Stimulated activated naive CD8-positive, alpha-beta T cell treated with anti-CD3 and anti-CD28 coated beads, Interleukin-15, amount 100 ng/mL, for 72 hours (primary cell): ENCODE measurements at regions not wholly inside any gene's neighbourhood (a gene's known extent, or its start where the extent isn't known, plus 50 kb on each side); places are given as distances from the start of the nearest gene placed in this dataset.

ENCODE experiments used
- ATAC-seq: fragments of 150-1000 bp; cut with Tn5 transposase; 2 replicates; pipeline ENCODE4 v1.10.0; 2021; ENCODE audit warnings: mild to moderate bottlenecking, moderate library complexity
- DNase-seq, 2 donors: peaks; one replicate each; pipeline ENCODE4 v3.0.0; 2021 to 2022
- H3K27ac Mint-ChIP-seq, 2 donors: one replicate each; pipeline ENCODE4 v1.8.0; 2022; ENCODE audit warnings: mild to moderate bottlenecking in 2 of 2, mixed read lengths in 2 of 2, moderate library complexity in 2 of 2
- H3K27me3 Mint-ChIP-seq: one replicate; pipeline ENCODE4 v1.8.0; 2022; ENCODE audit warnings: mixed read lengths
- H3K4me1 Mint-ChIP-seq: one replicate; pipeline ENCODE4 v1.8.0; 2022; ENCODE audit warnings: mild to moderate bottlenecking, mixed read lengths
- H3K4me3 Mint-ChIP-seq, 2 donors: one replicate each; pipeline ENCODE4 v1.8.0; 2022; ENCODE audit warnings: mild to moderate bottlenecking in 2 of 2, mixed read lengths in 2 of 2, moderate library complexity in 1 of 2
- H3K9me3 Mint-ChIP-seq, 2 donors: one replicate each; pipeline ENCODE4 v1.8.0; 2022; ENCODE audit warnings: mixed read lengths in 2 of 2

DNA sequence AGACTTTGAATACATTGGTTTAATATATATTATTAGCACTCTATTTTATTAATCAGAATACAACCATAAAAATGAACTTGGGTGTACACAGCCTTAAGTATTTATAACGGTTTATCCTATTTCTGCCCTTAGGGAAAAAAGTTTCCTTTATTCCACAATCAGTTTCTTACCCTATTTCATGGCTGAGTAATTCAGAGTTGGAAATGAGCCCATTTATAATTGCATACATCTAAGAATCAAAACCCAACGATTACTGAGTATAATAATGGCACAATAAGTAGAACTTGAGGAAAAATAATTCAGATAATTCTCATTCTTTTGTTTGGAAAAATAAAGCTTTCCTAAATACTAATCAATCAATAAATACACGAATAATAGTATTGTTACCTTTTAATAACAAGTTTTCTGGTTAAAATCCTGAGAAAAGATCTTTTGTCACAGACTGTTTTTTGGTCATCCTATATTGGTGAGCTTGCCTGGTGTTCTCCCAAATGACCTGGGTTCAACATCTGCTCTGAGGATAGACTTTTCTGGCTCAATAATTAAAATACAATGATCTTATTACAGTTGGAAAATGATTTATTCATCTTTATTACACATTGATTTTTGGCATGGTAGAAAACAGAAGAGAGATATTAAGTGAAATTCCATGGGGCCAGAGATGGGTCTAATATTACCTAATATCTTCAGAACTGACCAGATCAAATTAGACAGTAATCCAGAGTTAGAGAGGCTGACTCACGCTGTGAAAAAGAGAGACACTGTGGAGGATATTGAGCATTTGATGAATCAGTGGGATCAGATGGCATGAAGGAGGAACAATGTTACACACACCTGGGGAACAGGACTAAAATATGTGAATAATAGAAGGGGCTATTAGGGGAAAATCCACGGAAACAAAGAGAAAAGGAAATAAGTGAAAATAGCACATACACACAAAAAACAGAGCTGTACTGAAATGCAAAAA lies 162.1 kb upstream of the TBX18 start:
- H3K27me3 Mint-ChIP-seq, result no peaks in the 10 kb centered on the region
- H3K4me1 Mint-ChIP-seq, result no peaks in the 10 kb centered on the region
- DNase-seq (no peak), ATAC-seq (no peak)
- H3K4me3 Mint-ChIP-seq, result no peak overlapping the region
- no peak overlapping the region for H3K27ac Mint-ChIP-seq
- H3K9me3 Mint-ChIP-seq, result no peaks in the 10 kb centered on the region

GRCh38 chr6:84921891-84922290 lies 157.5 kb upstream of the TBX18 start:
- ATAC-seq (no peak), DNase-seq (no peak)
- H3K9me3 Mint-ChIP-seq, result no peaks in the 10 kb centered on the region
- H3K27me3 Mint-ChIP-seq, result no peaks in the 10 kb centered on the region
- H3K4me1 Mint-ChIP-seq, result no peaks in the 10 kb centered on the region
- H3K27ac Mint-ChIP-seq, result no peak overlapping the region
- no peak overlapping the region for H3K4me3 Mint-ChIP-seq

DNA sequence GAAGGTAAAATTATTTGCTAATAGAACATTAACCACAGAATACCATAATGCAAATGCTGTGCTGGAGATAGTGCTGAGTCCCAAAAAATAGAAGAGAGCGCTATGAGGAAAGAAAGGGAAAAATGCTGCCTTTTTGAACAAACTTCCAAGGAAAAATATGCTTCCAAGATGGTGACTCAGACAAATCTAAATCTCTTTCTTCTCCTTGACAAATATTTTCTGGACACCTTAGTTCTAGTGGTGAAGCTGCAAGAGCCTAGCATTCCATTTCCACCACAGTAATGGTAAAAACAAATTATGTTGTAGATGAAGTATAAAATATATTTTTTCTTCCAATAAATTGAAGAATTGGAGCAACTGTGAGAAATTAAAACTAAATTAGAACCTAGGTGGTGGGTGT lies 155.6 kb upstream of the TBX18 start:
- no peaks in the 10 kb centered on the region for H3K4me1 Mint-ChIP-seq
- no peak for DNase-seq

DNA sequence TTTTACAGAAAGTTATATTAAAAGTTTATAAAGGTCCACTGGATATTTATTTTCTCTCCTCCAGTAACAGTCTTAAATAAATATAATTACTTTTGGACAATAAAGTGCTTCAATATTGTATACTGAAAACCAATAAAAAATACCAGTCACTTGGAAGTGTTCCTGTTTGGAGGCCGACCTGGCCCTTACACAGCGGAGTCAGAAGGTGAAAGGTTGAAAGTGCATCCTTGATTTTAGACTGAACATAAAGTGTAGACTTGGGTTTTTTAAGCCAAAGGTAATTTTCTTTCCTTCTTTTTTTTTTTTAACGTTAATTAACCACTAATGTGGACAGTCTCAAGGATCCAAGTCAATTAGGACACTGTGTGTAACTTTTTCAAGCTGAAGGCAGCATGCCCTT lies 152.3 kb upstream of the TBX18 start:
- no peak for ATAC-seq
- no peaks in the 10 kb centered on the region for H3K27me3 Mint-ChIP-seq
- DNase-seq, result no peak
- H3K4me1 Mint-ChIP-seq, result no peaks in the 10 kb centered on the region
- H3K27ac Mint-ChIP-seq, result no peak overlapping the region
- H3K9me3 Mint-ChIP-seq, result peaks cover 0 to 4% of the 10 kb centered on the region in 2 donors
- H3K4me3 Mint-ChIP-seq, result no peak overlapping the region

More for the DNA sequence above, 155.6 kb upstream of the TBX18 start:
- no peaks in the 10 kb centered on the region for H3K9me3 Mint-ChIP-seq
- H3K27ac Mint-ChIP-seq, result no peak overlapping the region
- ATAC-seq, result no peak
- no peak overlapping the region for H3K4me3 Mint-ChIP-seq
- no peaks in the 10 kb centered on the region for H3K27me3 Mint-ChIP-seq

- ATAC-seq (no peak), DNase-seq (no peak)
- peaks cover 0 to 4% of the 10 kb centered on the region in 2 donors for H3K9me3 Mint-ChIP-seq
- H3K4me3 Mint-ChIP-seq, result no peak overlapping the region
- H3K4me1 Mint-ChIP-seq, result no peaks in the 10 kb centered on the region
- no peaks in the 10 kb centered on the region for H3K27me3 Mint-ChIP-seq
- H3K27ac Mint-ChIP-seq, result no peak overlapping the region
These were observed 148.3 kb upstream of the TBX18 start for GRCh38 chr6:84912472-84913322.

- DNase-seq, result no peak
- Mint-ChIP-seq H3K4me1 (no peaks in the 10 kb centered on the region), H3K27ac (no peak overlapping the region), H3K9me3 (peaks cover 0 to 4% of the 10 kb centered on the region in 2 donors), H3K4me3 (no peak overlapping the region), H3K27me3 (no peaks in the 10 kb centered on the region)
- ATAC-seq, result no peak
These were observed 146.7 kb upstream of the TBX18 start for GRCh38 chr6:84910906-84911607.

DNA sequence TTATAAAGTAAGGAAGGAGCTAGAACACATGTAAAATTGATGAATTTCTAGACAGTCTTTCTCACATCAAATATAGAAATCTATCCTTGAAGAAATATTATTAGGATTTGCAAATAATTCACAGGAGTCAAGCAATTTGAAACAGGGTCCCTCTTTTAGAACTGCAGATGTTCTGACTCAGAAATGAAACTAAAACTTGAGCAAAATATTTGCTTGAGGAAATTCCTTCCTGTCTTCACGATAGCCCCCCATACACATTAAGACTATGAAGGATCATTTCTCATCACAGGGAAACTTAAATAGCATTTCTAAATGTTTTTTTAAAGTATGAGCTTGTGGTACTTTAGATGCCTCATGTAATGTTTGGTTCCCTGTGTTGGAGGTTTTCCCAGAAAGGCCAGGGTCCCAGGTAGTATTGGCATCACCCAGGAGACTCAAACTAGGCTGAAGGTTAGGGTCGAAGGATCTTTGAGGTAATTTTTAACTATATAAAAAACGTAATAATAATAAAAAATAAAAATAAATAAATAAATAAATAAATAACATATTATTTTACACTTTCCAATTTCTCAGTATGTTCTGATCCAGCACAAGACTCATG lies 144.0 kb upstream of the TBX18 start:
- ATAC-seq (no peak), DNase-seq (no peak)
- Mint-ChIP-seq H3K9me3 (peaks cover 0 to 4% of the 10 kb centered on the region in 2 donors), H3K27ac (no peak overlapping the region), H3K4me3 (no peak overlapping the region), H3K4me1 (no peaks in the 10 kb centered on the region), H3K27me3 (no peaks in the 10 kb centered on the region)

DNA sequence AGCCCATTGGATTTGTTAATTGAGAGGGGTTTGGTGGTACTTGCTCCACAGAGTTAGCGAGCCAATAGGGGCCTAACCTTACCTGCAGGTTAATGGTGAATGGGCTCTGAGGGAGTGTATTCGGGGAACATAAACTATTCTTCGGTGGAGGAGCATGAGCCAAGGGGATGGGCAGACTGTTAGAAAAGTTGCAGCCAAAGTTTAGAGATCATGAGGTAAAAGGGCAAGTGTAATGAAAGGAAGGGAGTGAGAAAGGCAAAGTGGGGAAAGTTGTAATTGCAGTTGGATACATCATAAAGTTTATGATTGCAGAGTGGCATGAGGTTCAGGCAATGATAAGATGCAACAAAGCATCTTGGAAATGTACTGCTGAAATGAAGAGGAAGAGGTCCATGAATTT lies 142.1 kb upstream of the TBX18 start:
- Mint-ChIP-seq H3K27me3 (no peaks in the 10 kb centered on the region), H3K9me3 (no peaks in the 10 kb centered on the region), H3K4me1 (no peaks in the 10 kb centered on the region), H3K4me3 (no peak overlapping the region), H3K27ac (no peak overlapping the region)
- ATAC-seq (no peak), DNase-seq (no peak)

- Mint-ChIP-seq H3K9me3 (no peaks in the 10 kb centered on the region), H3K27me3 (no peaks in the 10 kb centered on the region), H3K4me1 (no peaks in the 10 kb centered on the region), H3K4me3 (no peak overlapping the region), H3K27ac (no peak overlapping the region)
- ATAC-seq (no peak), DNase-seq (no peak)
These were observed 141.4 kb upstream of the TBX18 start for GRCh38 chr6:84905823-84906222.

- Mint-ChIP-seq H3K4me1 (no peaks in the 10 kb centered on the region), H3K9me3 (no peaks in the 10 kb centered on the region), H3K27me3 (no peaks in the 10 kb centered on the region), H3K27ac (no peak overlapping the region), H3K4me3 (no peak overlapping the region)
- DNase-seq (no peak), ATAC-seq (no peak)
These were observed 138.0 kb upstream of the TBX18 start for GRCh38 chr6:84902354-84902928.

DNA sequence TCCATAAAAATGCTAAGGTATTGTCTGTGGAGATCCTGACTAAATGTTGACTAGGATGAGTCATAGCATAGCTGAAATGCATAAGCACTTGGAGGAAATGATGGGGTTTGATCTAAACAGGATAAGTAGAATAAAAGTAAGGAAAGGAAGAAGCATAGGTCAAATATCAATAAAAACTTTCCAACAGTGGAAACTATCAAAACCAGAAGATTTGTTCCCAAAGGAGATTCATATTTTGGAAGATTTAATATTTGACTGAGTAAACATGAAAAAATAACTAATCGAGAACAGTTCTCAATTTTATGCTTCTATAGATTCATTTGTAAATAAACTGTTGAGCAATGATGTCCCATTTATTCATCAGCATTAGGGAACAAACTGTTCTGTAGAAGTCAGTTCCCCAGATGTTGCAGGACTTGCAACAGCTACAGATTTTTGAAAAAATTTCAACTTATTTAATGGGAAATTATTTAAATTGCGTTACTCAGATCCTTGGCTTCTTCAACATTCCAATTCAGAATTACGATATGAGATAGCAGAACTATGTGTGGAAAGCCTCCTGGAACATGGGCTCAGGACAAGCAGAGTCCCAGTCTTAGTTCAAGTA lies 133.7 kb upstream of the TBX18 start:
- DNase-seq (no peak), ATAC-seq (no peak)
- Mint-ChIP-seq H3K4me3 (no peak overlapping the region), H3K27me3 (no peaks in the 10 kb centered on the region), H3K4me1 (no peaks in the 10 kb centered on the region), H3K27ac (no peak overlapping the region), H3K9me3 (no peaks in the 10 kb centered on the region)

DNA sequence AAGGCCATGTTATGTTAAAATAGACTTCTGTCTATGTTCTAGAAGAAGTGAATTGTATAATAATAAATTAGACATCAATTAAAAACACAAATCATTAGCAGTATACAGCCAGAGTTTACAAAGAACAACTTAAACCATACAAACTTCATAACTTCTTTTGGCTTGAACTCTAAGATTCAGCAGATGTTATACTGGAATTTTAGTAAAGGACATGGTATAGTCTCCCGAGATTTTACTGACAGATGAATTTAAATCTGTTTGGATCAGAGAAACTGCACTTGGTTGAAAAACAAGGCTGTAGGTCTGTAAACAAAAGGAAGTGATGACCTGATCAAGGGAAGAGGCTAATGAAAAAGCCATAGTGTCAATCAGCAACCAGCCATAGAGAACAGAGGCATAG lies 132.6 kb upstream of the TBX18 start:
- no peaks in the 10 kb centered on the region for H3K27me3 Mint-ChIP-seq
- no peaks in the 10 kb centered on the region for H3K9me3 Mint-ChIP-seq
- H3K4me1 Mint-ChIP-seq, result no peaks in the 10 kb centered on the region
- DNase-seq (no peak), ATAC-seq (no peak)
- H3K27ac Mint-ChIP-seq, result no peak overlapping the region
- H3K4me3 Mint-ChIP-seq, result no peak overlapping the region

DNA sequence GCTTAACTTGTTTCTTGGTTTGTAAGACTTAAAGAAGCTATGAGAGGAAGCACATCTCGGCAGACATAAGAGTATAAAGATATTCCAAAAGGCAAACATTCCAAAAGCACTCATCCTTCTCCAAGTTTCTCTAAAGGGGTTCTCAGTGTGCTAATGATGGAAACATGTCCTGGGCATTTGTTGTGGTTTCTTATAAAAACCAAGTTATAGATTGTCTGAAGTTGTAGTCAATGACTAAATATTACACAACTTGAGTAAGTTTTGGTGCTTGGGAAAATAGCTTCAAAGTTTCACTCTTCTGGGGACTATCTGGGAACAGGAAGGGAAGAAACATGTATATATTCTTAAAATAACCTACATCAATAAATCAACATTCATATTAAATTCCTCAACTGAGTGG lies 128.3 kb upstream of the TBX18 start:
- no peaks in the 10 kb centered on the region for H3K4me1 Mint-ChIP-seq
- H3K4me3 Mint-ChIP-seq, result no peak overlapping the region
- ATAC-seq, result no peak
- no peak for DNase-seq
- no peaks in the 10 kb centered on the region for H3K9me3 Mint-ChIP-seq
- no peak overlapping the region for H3K27ac Mint-ChIP-seq
- H3K27me3 Mint-ChIP-seq, result no peaks in the 10 kb centered on the region

- Mint-ChIP-seq H3K27ac (no peak overlapping the region), H3K4me3 (no peak overlapping the region), H3K4me1 (no peaks in the 10 kb centered on the region), H3K9me3 (no peaks in the 10 kb centered on the region), H3K27me3 (no peaks in the 10 kb centered on the region)
- ATAC-seq (no peak), DNase-seq (no peak)
These were observed 118.7 kb upstream of the TBX18 start for GRCh38 chr6:84882768-84883766.
